ENCODE measurements at regions not wholly inside any gene's neighbourhood (a gene's known extent, or its start where the extent isn't known, plus 50 kb on each side); places are given as distances from the start of the nearest gene placed in this dataset.

DNA sequence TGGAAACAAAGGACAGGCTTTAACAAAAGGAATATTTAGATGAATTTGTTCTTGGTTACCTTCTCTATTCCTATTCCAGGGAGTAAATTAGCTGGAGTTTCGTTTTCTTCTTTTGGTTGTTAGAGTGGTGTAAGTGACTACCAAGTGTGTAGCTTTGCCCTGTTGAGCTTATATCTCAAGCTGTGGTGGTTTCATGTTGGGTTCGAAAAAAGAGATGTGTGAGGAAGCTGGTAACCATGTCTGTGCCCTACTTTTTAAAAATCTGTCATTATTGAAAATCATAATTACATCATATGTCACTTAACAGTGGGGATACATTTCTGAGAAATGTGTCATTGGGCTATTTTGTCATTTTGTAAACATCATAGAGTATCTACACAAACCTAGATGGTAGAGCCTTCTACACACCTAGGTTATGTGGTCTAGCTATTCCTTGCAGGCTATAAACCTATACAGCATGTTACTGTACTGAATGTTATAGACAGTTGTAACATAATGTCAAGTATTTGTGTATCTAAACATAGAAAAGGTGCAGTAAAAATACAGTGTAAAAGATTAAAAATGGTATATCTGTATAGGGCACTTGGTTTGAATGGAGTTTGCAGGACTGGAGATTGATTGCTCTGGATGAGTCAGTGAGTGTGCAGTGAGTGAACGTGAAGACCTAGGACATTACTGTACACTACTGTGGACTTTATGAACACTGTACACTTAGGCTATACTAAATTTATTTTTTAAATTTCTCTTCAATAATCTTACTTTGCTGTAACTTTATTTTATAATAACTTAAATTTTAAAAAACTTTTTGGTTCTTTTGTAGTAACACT, 90.4 kb downstream of the SEPTIN7 start:
- H3K9ac ChIP-seq (ENCODE audit: extremely low read depth, insufficient read length, low read length) = no peak overlapping the region
- no peak overlapping the region for H4K91ac ChIP-seq (ENCODE audit: insufficient read length, low read depth, low read length)
- no peak overlapping the region for H4K5ac ChIP-seq (ENCODE audit: insufficient read length, low read depth, low read length)
- no peak overlapping the region for H2BK12ac ChIP-seq (ENCODE audit: insufficient read length, low read depth, low read length)
- no peak overlapping the region for H4K8ac ChIP-seq (replicated peaks; ENCODE audit: insufficient read length, low read depth, low read length)
- no peak overlapping the region for H2BK5ac ChIP-seq (ENCODE audit: insufficient read length, low read length)
- no CpG with 5 or more reads among the region's 3 CpGs for WGBS (ENCODE audit: extremely low coverage, insufficient read length, low lambda C conversion rate)
- no peaks in the 10 kb centered on the region for H3K27me3 ChIP-seq (ENCODE audit: insufficient read depth, low read length)
- H3K23ac ChIP-seq (ENCODE audit: insufficient read length, low read depth, low read length) = no peak overlapping the region
- H3T11ph ChIP-seq (ENCODE audit: low read length) = no peak overlapping the region
- no peak overlapping the region for H2BK20ac ChIP-seq (ENCODE audit: low read depth, low read length, poor library complexity, severe bottlenecking)
- DNase-seq = no peak
- no peak overlapping the region for H2BK120ac ChIP-seq (ENCODE audit: low read depth, low read length, poor library complexity, severe bottlenecking)
- H3K23me2 ChIP-seq (ENCODE audit: insufficient read length, low read depth, low read length, poor library complexity, severe bottlenecking) = no peaks in the 10 kb centered on the region
- no peak overlapping the region for H3K18ac ChIP-seq (ENCODE audit: insufficient read length, low read depth, low read length)
- no peaks in the 10 kb centered on the region for H3K4me1 ChIP-seq (ENCODE audit: insufficient read depth, low read length)
- H2AK5ac ChIP-seq (ENCODE audit: insufficient read length, low read length) = no peak overlapping the region
- H3K79me1 ChIP-seq (ENCODE audit: insufficient read depth, low read depth, low read length, poor library complexity, severe bottlenecking) = no peaks in the 10 kb centered on the region
- Mint-ChIP-seq H3K4me3 (no peak overlapping the region), H3K36me3 (ENCODE audit: insufficient read depth in 1 of 3, low read depth in 3 of 3) (peaks cover 10 to 31% (median 27%) of the 10 kb centered on the region in 3 experiments; a peak in 5 of 7 replicates), H3K9me3 (no peaks in the 10 kb centered on the region), H3K27ac (no peak overlapping the region; a peak in 1 of 7 replicates), H3K4me1 (peaks cover 0 to 4% of the 10 kb centered on the region in 2 experiments; a peak in 1 of 4 replicates), H3K27me3 (ENCODE audit: low read depth) (no peaks in the 10 kb centered on the region)
- no peaks in the 10 kb centered on the region for H3K9me3 ChIP-seq (ENCODE audit: control insufficient read depth, low read depth, low read length)
- no peak overlapping the region for H2AFZ ChIP-seq (ENCODE audit: low read length)
- TF ChIP-seq, protein P1, sequence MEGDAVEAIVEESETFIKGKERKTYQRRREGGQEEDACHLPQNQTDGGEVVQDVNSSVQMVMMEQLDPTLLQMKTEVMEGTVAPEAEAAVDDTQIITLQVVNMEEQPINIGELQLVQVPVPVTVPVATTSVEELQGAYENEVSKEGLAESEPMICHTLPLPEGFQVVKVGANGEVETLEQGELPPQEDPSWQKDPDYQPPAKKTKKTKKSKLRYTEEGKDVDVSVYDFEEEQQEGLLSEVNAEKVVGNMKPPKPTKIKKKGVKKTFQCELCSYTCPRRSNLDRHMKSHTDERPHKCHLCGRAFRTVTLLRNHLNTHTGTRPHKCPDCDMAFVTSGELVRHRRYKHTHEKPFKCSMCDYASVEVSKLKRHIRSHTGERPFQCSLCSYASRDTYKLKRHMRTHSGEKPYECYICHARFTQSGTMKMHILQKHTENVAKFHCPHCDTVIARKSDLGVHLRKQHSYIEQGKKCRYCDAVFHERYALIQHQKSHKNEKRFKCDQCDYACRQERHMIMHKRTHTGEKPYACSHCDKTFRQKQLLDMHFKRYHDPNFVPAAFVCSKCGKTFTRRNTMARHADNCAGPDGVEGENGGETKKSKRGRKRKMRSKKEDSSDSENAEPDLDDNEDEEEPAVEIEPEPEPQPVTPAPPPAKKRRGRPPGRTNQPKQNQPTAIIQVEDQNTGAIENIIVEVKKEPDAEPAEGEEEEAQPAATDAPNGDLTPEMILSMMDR (conservative IDR thresholded peaks at IDR 0.05) = no peak
- no peak overlapping the region for H3K14ac ChIP-seq (ENCODE audit: insufficient read depth, low read length)
- H2BK15ac ChIP-seq (ENCODE audit: low read depth, low read length) = no peak overlapping the region
- no peak overlapping the region for H3K56ac ChIP-seq (ENCODE audit: insufficient read length, low read depth, low read length)
- H3K4me2 ChIP-seq (ENCODE audit: insufficient read depth, insufficient read length, low read length) = no peak overlapping the region
- no peaks in the 10 kb centered on the region for H4K20me1 ChIP-seq (ENCODE audit: control insufficient read depth, insufficient read depth, insufficient read length)
- no peaks in the 10 kb centered on the region for H3K79me2 ChIP-seq (ENCODE audit: insufficient read depth, low read length)
- H3K27ac ChIP-seq (ENCODE audit: insufficient read length, low read depth, low read length) = no peak overlapping the region
- no peak overlapping the region for H3K4ac ChIP-seq (ENCODE audit: low read depth, low read length)
